ENCODE measurements at regions not wholly inside any gene's neighbourhood (a gene's known extent, or its start where the extent isn't known, plus 50 kb on each side); places are given as distances from the start of the nearest gene placed in this dataset.
A peak's percentile ranks its signal among the peaks of the same experiment; 100 is the strongest.
"Not testable (repeated sequence)": the region's sequence is repeated elsewhere in the genome, so short reads cannot be mapped to it uniquely, and the experiment has no call there.

DNA sequence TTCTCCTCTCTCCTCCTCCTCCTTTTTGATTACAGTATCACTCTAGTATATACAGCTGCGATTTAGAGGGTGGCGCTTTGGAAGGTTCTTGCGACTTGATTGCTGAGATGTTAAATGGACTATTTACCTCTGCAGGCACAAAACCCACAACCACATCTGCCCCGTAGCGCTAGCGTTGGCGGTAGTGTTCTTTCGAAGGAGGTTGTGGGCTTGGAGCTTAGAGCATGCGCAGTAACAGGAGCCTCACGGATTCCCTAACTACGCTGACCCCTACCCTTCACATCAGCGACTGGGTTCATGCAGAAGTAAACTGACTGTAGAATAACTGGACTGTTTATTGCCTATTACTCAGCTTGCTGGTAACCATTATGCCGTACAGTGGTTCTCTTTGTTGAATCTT is 58.0 kb downstream of the CGGBP1 start:
- no peak for DNase-seq (ENCODE audit: low spot score)

DNA sequence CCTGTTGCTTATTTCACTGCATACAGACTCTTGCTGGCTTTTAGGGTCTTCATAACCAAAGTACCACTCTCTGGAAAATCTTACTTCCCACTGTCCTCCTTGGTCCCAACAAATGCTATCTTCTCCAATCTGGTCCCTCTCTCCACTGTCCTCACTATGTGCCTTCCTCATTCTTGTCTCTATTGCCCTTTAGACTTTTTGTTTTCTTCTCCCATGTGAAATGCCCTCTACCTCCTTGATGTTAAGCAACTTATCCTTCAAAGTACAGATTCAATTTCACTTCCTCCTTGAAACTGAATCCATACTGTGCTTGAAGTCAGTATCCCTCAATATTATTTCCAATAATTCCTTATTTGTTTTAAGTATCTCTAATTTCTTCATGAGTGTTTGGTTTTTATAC is 60.8 kb downstream of the CGGBP1 start:
- DNase-seq (ENCODE audit: low spot score), result no peak

DNA sequence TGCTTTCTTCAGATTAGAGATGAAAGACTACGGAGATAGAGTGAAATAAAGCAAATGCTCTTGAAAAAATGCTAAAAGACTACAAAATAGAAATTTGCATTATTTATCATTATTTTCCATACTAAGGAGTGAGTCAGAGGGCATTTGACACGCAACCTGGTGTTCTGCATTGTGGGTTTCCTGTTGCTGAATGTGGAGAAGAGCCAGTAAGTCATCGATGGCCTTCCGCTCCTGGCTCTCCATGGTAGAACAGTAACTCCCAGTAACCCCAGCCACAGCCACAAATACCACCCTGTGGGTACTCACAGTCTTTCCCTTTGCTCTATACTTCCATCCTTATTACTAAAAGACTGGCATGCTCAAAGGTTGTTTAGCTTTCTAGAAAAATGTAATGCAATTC is 61.5 kb downstream of the CGGBP1 start:
- peak; percentile 25 for DNase-seq (ENCODE audit: low spot score)

DNA sequence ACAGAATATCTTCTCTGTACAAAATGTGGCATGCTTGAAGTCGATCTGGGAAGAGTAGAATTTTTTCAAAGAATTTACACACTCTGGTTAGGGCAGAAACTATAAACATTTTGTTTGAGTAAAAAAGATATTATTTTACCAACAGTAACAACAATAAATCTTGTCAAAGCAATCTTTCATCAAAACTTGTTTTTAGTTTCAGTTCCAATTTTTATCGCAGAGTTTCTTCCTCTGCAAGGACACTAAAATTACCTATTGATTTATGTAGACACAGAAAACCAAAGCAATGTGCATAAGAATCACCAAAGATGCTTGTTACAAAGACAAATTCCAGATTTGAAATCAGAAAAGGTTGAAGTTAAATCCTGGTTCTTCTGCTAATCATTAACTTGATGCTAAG is 61.9 kb downstream of the CGGBP1 start:
- DNase-seq (ENCODE audit: low spot score), result no peak

DNA sequence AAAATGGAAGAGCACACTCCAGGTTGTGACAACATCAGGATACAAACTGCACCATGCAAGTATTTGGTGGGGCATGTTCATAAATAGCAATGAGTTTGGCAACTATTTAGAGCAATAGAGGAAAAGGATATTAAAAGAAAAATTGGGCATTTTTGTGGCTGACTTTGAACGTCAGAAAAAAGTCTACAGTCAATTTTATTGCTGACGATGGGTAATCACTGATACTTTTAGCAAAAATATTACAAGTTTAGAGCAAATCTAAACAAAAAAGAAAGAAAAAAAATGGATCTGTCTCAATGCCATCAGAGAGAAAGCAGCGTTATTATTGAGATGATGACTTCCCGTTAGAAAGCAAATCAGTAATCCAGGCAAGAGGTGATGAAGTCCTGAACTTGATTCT is 65.2 kb downstream of the CGGBP1 start:
- no peak for DNase-seq (ENCODE audit: low spot score)

DNA sequence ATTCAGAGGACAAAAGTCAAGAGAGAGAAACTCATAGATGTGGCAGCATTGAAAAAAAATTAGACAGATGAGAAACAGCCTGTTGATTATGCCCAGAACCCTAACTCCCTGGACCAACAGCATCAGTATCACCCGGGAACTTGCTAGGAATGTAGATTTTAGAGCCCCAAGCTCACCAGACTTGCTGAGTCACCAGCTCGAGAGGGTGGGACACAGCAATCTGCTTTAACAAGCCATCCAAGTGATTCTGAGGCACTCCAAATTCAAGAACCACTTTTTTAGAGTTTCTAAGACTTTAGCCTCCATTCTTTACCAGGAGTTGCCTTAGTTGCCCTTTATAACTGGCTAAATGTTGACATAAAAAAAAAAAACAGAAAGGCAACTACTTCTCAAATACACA is 70.9 kb downstream of the CGGBP1 start:
- DNase-seq (ENCODE audit: low spot score), result peak; percentile 7

DNA sequence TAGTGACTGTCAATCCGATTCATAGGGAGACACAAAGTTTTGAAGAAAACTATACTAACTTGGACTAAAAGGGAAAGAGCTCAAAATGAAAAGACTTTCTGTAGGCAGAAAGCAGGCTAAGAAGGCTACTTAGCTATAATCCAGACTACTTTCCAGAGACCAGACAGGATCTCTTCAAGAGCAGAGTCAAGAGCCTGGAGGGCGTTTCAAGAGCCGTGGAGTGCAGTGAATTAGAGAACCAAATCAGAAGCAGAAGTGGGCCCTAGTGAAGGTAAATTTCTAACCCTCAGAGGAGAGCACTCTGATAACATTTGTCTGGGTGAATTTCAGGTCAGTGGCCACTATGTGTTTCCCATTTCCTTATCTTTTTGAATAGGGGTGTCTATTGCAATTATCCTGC is 76.4 kb downstream of the CGGBP1 start:
- no peak for DNase-seq (ENCODE audit: low spot score)

DNA sequence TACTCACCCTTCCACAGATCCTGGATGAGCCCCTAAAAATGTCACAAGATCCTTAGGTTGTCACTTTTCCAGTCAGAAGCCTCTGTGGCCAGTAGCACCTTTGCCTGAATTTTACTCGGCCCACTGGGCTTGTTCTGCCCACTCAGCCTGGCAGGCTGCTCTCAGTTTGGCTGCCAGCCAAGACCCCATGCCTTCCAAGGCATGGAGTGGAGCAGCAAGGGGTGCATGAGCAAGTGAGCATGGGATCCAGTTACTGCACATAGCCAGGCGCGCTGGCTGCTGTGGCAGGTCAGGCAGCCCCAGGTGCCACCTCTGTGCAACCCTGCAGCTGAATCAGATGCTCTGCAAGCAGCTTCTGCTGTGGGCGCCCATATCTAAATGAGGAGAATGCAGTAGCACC is 79.3 kb downstream of the CGGBP1 start:
- DNase-seq (ENCODE audit: low spot score), result no peak

DNA sequence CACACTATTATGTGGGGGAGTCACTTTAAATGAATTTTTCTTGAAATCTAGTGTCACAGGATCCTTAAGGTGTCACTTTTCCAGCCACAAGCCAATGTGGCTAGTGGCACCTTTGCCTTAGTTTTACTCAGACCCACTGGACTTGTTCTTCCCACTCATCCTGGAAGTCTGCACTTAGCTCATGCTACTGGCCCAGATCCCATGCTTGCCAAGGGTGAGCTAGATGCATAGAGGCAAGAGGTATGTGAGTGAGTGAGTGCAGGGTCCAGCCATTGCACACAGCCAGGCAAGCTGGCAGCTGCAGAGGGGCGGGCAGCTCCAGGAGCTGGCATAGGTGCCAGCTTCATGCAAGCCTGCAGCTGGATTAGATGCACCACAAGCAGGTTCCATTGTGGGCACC is 81.0 kb downstream of the CGGBP1 start:
- DNase-seq (ENCODE audit: low spot score), result no peak

DNA sequence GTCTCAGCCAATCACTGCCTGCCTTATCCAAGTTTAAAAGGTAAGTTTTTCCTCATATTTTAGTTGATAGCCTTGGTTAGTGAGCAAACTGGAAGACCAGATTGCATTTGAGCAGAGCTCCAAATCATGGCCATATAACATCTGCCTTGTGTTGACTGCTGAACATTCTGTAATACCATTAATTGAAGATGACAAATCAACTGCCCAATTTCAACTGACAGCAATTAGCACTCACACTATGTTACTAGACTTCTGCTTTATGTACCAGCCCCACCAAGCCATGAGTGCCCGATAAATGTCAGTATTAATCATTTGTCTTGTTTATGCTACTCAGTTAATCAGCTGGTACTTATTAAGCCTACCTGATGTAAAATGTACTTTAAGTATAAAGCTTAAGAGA is 83.1 kb downstream of the CGGBP1 start:
- DNase-seq (ENCODE audit: low spot score), result no peak

DNA sequence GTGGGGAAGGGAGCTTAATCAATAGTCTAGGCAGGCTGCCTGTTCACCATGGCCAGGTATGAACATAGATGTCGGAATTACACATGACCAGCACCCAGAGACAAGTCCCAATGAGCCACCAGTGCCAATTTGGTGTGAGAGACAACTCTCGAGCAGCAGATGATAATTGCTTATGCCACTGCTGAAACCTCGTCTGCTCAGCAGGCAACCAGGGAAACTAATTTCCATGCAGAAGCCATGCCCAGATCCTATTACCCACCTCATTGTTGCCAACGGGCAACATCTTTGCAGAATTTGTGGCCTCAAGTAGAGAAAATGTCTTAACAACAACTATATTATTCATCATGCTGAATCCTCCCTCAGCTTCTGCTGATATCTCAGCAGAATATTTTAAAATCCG is 84.9 kb downstream of the CGGBP1 start:
- no peak for DNase-seq (ENCODE audit: low spot score)

DNA sequence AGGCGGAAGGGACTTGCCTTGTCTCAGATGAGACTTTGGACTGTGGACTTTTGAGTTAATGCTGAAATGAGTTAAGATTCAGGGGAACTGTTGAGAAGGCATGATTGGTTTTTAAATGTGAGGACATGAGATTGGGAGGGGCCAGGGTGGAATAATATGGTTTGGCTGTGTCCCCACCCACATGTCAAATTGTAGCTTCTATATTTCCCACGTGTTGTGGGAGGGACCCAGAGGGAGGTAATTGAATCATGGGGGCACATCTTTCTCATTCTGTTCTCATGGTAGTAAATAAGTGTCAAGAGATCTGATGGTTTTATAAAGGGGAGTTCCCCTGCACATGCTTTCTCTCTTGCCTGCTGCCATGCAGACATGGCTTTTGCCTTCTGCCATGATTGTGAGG is 89.2 kb downstream of the CGGBP1 start:
- DNase-seq (ENCODE audit: low spot score), result no peak

DNA sequence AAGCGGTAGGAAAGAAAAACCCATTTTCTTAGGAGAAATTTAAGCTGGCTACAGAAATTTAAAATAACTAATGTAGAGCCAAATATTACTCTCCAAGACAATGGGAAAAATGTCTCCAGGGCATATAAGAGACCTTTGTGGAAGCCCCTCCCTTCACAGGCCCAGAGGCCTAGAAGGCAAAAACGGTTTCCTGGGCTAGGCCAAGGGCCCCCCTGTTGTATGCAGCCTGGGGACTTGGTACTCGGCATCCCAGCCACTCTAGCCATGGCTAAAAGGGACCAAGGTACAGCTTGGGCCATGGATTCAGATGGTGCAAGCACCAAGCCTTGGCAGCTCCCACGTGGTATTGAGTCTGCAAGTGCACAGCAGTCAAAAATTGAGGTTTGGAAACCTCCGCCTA is 90.1 kb downstream of the CGGBP1 start:
- no peak for DNase-seq (ENCODE audit: low spot score)

DNA sequence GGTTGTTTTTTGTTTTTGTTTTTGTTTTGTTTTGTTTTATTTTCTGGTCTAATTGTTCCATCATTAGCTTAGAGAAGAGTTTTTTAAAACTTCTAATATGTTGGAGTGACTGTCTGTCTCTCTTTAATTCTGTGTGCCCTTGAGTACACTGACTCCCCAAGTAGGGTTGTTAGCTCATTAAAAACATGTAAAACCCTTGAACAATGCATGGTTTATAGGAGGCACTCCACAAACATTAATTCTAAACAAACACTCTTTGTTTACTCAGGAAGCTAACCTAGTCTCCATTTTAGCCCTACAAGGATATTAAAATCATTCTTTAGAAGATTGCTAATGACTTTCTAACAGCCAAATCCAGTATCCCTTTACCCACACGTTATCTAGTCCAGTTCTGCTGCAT is 100.5 kb downstream of the CGGBP1 start:
- DNase-seq (ENCODE audit: low spot score), result no peak

DNA sequence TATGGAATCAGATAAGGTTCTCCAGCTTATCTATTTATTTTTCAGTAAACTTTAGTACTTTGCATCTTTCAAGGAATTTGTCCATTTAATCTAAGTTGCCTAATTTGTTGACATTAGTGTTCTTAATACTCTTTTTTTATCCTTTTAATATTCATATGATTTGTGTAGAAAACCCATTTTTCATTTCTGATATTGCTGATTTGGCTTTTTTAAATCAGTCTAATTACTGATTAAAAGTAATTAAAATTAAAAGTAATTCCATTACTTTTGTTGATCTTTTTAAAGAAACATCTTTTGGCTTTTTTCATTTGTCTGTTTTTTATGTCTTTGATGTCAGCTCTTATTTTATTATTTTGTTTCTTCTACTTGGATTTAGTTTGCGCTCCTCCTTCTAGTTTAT is 101.2 kb downstream of the CGGBP1 start:
- DNase-seq (ENCODE audit: low spot score), result no peak

DNA sequence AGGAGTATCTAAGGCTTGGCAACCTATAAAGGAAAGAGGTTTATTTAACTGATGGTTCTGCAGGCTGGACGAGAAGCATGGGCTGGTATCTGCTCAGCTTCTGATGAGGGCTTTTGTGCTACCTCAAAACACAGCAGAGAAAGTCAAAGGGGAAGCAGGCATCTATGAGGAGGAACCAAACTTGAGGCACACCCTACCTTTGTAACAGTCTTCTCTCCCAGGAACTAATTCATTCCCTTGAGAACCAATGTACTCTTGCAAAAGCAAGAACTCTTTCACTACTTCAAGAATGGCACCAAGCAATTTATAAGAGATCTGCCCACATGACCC is 109.0 kb downstream of the CGGBP1 start:
- no peak for DNase-seq (ENCODE audit: low spot score)

DNA sequence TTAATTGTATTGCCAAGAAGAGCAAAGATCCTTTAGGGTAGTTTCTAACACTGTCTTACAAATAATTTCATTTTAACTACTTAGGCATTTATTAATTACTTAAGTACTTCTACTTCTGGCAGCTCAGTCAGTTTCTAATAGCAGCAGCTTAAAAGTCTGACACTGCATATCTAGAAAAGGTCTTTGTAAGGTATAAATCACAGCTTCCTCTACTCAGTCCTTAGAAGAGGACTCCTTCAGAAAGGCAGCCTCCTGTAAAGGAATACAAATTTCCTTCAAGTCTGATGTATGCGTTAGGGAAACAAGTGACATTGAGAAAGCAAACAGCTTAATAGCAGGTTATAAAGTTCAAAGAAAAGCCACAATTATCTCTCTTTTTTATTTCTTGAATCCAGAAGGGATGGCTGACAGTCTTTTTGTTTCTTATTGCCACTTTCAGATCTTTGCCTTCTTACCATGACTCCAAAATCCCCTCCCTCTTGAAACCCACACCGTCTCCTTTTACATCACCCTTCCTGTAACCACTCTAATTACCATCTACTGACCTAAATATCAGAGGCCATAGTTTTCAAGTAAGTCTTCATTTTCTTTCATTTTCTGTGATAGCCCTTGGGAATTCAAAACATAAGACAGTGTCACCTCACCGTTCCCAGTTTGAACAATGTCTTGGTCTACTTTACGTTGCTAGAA is 109.5 kb downstream of the CGGBP1 start:
- DNase-seq (ENCODE audit: low spot score), result no peak

DNA sequence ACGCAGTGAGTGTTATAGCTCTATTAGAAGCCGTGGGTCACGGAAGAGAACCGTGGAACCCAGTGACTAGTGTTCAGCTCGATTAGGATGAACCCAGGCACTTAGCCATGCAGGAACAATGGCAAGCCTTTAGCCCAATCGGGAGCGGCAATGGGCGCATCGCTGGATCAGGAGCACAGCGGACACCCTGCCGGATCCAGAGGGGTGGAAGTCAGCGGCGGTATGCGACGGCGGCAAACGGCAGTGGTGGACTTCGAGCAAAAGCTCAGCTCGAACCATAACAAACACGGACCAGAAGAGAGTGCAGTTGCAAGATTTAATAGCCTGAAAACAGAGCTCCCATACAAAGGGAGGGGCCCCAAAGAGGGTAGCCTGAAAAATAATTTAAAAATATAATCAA is 112.8 kb downstream of the CGGBP1 start:
- DNase-seq (ENCODE audit: low spot score), result not testable (repeated sequence)

DNA sequence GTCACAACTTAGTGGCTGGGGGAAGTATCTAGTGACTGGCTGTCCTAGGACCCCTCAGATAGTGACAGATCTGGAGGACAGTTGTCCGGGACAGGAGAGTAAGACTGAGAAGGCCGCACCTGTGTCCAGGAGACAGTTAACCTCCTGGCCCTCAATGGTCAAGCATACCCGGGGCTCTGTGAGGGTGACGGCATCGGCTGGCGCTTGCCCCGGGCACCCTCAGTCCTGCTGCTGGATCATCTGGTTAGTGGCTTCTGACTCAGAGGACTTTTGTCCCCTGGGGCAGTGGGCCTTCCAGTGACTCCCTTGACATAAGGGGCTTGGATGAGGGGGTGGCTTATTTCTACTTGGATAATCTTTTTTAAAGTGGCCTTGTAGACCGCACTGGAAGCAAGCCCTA is 116.5 kb downstream of the CGGBP1 start:
- not testable (repeated sequence) for DNase-seq (ENCODE audit: low spot score)

DNA sequence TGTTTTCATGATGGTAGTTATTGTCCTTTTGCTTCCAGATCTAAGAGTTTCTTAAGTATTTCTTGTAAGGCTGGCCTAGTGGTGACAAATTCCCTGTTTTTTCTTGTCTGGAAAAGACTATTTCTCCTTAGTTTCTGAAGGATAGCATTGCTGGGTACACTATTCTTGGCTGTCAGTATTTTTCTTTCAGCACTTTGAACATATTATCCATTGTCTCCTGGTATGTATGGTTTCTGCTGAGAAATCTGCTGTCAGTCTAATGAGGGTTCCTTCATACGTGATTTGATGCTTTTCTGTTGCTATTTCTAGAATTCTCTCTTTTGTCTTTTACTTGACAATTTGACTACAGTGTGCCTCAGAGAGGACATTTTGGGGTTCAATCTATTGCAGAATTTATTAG is 134.3 kb downstream of the CGGBP1 start:
- no peak for DNase-seq (ENCODE audit: low spot score)

DNA sequence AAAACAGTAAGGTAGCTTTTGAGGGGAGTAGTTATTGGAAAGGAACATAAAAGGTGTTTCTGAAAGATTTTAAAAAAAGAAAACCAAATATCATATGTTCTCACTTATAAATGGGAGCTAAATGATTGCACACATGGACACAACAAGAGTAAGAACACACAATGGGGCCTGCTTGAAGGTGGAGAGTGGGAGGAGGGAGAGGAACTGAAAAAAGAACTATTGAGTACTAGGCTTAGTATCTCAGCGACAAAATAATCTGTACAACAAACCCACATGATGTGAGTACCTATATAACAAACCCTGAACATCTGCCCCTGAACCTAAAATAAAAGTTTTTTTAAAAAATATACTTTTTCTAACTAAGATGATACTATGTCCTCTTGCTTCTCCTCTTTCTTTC is 138.3 kb downstream of the CGGBP1 start:
- DNase-seq (ENCODE audit: low spot score), result no peak

DNA sequence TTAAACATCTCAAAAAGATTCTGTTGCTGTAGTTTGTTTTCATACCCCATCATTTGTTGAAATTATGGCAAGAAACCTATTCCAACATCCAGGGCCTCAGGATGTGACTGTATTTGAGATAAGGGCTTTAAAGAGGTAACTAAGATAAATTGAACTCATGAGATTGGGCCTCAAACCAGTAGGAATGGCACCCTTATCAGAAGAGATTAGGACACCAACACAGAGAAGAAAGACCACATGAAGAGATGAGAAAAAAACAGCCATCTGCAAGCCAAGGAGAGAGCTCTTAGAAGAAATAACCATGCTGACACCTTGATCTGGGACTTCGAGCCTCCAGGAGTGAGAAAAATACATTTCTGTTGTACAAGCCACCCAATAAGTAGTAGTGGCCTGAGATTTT is 157.7 kb downstream of the CGGBP1 start:
- no peak for DNase-seq (ENCODE audit: low spot score)

DNA sequence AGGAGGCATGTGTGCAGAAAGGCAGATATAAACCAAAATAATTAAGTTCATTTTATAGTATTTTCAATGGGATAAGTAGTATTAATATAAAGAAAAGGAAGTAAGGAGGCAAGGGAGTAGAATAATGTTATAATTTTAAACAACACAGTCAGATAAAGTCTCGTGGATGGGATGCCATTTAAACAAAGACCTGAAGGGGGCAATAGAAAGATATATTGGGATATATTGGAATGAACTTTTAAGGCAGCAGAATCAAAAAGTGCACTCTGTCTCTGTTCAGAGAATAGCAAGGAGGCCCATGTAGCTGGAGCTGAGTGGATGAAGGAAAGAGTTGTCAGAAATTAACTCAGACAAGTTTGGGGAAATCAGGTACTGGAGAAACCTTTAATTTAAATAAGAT is 158.7 kb downstream of the CGGBP1 start:
- no peak for DNase-seq (ENCODE audit: low spot score)

DNA sequence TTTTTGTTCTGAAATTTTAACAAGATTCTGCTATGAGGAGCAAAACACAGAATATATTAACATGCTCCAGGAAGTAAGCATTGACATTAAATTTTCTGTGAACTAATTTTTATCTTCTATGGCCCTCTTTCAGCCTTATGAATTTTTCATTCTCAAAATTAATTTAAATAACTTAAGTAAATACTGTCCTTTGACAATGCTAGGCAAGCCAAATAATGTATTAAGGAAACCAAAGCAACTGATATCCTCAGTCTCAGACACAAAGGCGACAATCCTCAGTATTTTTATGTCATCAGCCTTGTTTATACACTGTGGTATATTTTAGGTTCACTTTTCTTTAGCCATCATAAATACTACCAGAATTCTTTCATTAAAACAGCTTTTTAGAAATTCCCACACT is 159.8 kb downstream of the CGGBP1 start:
- no peak for DNase-seq (ENCODE audit: low spot score)

DNA sequence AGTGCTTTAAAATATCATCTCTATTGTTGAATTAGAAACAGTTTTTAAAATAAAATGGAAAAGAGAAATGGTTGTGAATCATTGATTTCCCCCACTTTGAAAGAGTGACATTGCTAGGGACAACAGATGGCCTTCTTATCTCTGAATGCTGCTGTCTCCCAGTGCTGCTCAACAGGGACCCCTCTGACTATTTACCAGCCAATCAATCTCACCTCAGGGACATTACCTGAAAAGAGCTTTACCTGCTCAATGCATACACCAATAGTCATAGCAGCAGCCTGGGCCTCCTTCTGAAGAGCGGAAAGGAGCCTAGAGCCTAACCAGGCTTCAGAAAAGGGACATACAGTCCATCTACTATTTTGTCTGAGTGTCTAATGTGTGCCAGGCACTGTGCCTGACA is 162.8 kb downstream of the CGGBP1 start:
- no peak for DNase-seq (ENCODE audit: low spot score)

Data from H4 (cell line).